ENCODE measurements at regions not wholly inside any gene's neighbourhood (a gene's known extent, or its start where the extent isn't known, plus 50 kb on each side); places are given as distances from the start of the nearest gene placed in this dataset.

DNA sequence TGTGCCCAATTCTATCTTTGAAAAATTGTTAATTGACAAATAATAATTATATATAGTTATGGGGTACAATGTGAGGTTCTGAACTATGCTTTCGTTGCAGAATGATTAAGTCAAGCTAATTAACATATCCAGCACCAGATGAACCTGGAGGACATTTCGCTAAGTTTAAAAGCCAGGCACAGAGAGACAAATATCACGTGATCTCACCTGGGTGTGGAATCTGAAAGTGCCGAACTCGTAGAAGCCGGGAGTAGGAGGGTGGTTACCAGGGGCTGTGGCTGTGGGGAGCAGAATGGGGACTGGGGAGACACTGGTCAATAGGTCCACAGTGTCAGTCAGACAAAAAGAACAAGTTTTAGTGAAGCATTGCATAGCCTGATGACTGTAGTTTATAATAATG, 332.9 kb upstream of the SHH start:
- TF ChIP-seq, protein P1, sequence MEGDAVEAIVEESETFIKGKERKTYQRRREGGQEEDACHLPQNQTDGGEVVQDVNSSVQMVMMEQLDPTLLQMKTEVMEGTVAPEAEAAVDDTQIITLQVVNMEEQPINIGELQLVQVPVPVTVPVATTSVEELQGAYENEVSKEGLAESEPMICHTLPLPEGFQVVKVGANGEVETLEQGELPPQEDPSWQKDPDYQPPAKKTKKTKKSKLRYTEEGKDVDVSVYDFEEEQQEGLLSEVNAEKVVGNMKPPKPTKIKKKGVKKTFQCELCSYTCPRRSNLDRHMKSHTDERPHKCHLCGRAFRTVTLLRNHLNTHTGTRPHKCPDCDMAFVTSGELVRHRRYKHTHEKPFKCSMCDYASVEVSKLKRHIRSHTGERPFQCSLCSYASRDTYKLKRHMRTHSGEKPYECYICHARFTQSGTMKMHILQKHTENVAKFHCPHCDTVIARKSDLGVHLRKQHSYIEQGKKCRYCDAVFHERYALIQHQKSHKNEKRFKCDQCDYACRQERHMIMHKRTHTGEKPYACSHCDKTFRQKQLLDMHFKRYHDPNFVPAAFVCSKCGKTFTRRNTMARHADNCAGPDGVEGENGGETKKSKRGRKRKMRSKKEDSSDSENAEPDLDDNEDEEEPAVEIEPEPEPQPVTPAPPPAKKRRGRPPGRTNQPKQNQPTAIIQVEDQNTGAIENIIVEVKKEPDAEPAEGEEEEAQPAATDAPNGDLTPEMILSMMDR (conservative IDR thresholded peaks at IDR 0.05; ENCODE audit: control insufficient read depth, insufficient read depth, low read depth, low read length), result no peak
- no peak for DNase-seq (ENCODE audit: low read depth)
- no peak overlapping the region for H3K4me3 ChIP-seq (ENCODE audit: control insufficient read depth, low read depth, low read length)

DNA sequence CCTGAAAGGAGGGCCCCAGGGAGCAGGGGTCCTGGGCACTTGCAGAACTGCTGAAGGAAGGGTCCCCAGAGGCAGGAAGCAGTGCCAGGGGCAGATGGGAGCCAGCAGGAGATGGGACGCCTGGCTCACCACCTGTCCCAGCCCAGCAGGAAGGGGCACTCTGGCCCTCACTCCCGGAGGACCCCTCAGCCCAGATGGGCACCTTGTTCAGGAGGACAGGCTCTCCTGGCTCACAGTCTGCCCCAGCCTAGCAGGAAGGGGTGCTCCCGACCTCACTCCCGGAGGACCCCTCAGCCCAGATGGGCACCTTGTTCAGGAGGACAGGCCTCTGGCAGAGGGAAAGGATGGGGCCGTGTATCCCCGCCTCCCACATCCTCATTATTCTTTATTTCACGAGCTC, 331.4 kb upstream of the SHH start:
- H3K4me3 ChIP-seq (ENCODE audit: control insufficient read depth, low read depth, low read length), result no peak overlapping the region
- no peak for DNase-seq (ENCODE audit: low read depth)
- TF ChIP-seq, protein P1 (conservative IDR thresholded peaks at IDR 0.05; ENCODE audit: control insufficient read depth, insufficient read depth, low read depth, low read length), result no peak

DNA sequence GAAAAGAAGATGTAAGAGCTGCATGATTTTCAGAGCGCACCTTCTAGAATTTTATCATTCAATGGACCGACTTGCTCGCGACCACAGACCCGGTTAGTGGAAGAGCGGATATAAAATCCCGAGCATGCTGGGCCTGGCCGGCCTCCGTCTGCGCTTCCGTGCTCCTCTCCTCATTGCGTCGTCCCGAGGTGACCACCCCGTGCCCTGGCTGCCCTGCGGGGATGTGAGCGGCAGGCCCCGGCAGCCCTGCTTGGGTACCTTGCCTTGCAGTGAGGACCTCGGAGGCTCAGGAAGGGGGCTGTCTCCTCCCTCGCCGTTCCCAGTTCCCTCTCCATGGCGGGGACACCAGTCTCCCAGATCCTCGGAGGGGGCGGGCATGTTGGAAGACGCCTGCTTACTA, 330.9 kb upstream of the SHH start:
- TF ChIP-seq, protein P1 (conservative IDR thresholded peaks at IDR 0.05; ENCODE audit: control insufficient read depth, insufficient read depth, low read depth, low read length), result no peak
- no peak for DNase-seq (ENCODE audit: low read depth)
- no peak overlapping the region for H3K4me3 ChIP-seq (ENCODE audit: control insufficient read depth, low read depth, low read length)

DNA sequence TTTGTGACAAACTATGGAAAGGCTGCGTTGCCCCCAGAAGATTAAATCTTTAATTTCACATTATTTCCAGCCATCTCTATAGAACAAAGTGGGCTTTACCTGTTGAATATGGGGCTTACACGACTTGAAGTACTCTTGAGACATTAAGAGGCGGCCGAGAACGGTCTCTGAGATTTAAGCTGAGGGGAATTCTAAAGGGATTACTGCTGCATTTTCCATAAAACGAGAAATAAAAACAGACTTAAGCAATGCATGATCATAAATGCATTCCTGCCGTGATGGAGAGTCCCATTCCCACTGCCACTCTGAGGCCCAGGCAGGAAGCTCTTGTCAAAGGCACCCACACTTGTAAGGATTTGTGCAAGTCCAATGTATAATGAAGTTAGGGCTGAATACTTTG, 329.7 kb upstream of the SHH start:
- DNase-seq (ENCODE audit: low read depth), result no peak
- TF ChIP-seq, protein P1 (conservative IDR thresholded peaks at IDR 0.05; ENCODE audit: control insufficient read depth, insufficient read depth, low read depth, low read length), result no peak
- H3K4me3 ChIP-seq (ENCODE audit: control insufficient read depth, low read depth, low read length), result no peak overlapping the region

DNA sequence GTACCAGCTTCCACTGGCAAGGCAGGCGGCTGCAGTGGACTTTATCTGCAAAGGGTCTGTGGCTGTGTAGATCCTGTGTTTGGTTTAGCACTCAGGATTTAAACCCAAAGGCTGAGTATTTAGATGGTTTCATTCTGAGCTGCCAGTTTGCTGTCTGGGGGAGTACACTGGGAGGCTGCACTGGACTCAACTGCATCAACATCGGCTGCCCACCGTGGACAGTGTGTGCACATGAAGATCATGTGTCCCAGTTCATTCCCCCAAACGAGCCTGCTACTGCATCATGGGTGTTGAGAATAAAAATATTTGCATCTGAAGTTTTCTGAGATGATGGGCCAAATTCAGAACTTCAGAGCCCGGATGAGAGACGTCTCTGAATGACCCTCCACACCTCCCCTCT, 328.6 kb upstream of the SHH start:
- TF ChIP-seq, protein P1 (conservative IDR thresholded peaks at IDR 0.05; ENCODE audit: control insufficient read depth, insufficient read depth, low read depth, low read length), result no peak
- H3K4me3 ChIP-seq (ENCODE audit: control insufficient read depth, low read depth, low read length), result no peak overlapping the region
- DNase-seq (ENCODE audit: low read depth), result no peak

DNA sequence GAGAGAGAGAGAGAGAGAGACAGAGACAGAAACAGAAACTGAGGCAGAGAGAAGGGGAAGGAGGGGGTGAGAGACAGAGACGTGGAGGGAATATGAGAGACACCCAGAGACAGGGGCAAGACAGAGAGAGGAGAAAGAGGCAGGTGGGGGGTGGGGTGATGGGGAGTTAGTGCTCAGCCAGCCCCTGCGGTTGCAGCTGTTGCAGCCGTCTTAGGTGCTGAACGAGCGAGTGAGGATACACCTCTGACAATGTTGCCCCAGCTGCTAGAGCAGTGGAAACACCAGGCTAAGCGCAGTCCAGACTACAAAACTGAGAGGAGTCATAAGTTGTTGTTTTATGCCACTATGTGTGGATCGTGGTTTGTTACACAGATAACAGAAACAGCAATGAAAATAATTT, 328.2 kb upstream of the SHH start:
- H3K4me3 ChIP-seq (ENCODE audit: control insufficient read depth, low read depth, low read length), result no peak overlapping the region
- TF ChIP-seq, protein P1 (conservative IDR thresholded peaks at IDR 0.05; ENCODE audit: control insufficient read depth, insufficient read depth, low read depth, low read length), result no peak
- DNase-seq (ENCODE audit: low read depth), result no peak

DNA sequence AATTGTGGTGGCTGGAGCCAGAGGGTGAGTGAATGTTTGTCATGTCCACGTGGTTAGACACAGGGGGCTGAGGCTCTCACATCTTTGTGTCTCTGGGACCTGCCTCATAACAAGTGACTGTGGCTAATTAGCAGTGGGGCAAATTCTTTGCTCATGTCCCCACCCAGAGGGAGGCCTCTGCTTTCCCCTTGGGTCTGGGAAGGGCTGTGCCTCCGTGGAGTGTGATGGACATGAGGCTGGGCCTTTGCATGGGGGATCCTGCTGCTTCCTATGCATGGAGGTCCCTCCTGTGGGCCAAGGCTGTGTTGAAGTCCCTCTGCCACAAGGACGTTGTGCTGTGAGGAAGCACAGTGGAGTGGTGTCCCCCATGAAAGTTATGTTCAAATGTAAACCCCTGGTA, 327.4 kb upstream of the SHH start:
- H3K4me3 ChIP-seq (ENCODE audit: control insufficient read depth, low read depth, low read length), result no peak overlapping the region
- TF ChIP-seq, protein P1 (conservative IDR thresholded peaks at IDR 0.05; ENCODE audit: control insufficient read depth, insufficient read depth, low read depth, low read length), result no peak
- DNase-seq (ENCODE audit: low read depth), result no peak
